ENCODE measurements at regions not wholly inside any gene's neighbourhood (a gene's known extent, or its start where the extent isn't known, plus 50 kb on each side); places are given as distances from the start of the nearest gene placed in this dataset.

DNA sequence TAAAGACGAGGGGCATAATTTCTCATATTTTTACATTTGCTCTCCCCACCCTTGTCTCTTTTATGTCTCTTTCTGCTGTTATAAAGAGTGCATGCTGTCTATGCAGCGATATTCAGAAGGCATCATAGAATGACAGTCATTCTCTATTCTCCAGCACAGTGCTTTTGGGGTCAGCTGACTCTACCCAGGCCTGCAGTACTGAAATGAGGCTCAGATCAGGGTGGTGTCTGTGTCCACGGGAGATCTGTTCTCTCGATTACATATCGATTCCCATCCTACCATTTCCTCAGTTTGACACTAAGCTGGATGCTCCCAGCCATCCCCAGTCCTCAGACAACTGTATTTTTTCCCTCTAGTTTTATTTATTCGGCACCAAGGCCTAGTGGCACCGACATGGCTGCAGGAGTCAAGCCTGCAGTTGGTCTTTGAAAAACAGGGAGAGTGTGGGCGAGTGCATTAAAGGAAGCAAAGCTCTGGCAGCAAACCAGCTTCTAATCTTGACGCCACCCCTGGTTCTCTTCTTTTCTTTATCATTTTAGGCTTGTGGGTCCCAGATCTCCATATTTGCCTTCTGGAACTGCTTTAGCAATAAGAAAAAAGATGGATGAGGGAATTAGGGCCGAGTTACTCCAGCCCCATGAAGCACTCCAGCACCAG is 71.6 kb upstream of the PICALM start:
- H3K9ac ChIP-seq (replicated peaks; ENCODE audit: extremely low read depth, insufficient read depth, low read length) = no peak overlapping the region
- BruUV-seq (replicated peaks) = no TSS peak
- no peaks in the 10 kb centered on the region for H3K9me3 ChIP-seq (replicated peaks; ENCODE audit: control insufficient read depth, insufficient read depth, low read length)
- CTCF ChIA-PET = interaction anchor here (0.6 to 1.3 kb wide), 2 partner anchors 9 to 53 kb away, joined by 3 read pairs; no protein-coding TSS in a partner anchor
- intact Hi-C loops (cut with micrococcal nuclease) = no loop called here
- POLR2A ChIA-PET = no interaction called here
- no peaks in the 10 kb centered on the region for H3K27me3 ChIP-seq (ENCODE audit: control insufficient read depth in 2 of 2, insufficient read depth in 2 of 2, low read length in 2 of 2)
- FAIRE-seq (no peak), DNase-seq (ENCODE audit: low read depth, low spot score) (no peak)
- H3K4me1 ChIP-seq (ENCODE audit: control insufficient read depth, extremely low read depth, insufficient read depth, low read length) = no peaks in the 10 kb centered on the region
- H3K9me1 ChIP-seq (replicated peaks; ENCODE audit: control insufficient read depth, extremely low read depth, insufficient read depth, low read length) = no peaks in the 10 kb centered on the region
- no peaks in the 10 kb centered on the region for H3K36me3 ChIP-seq (ENCODE audit: control insufficient read depth in 2 of 2, extremely low read depth in 1 of 2, insufficient read depth in 2 of 2, low read length in 2 of 2)
- no peak overlapping the region for H3K4me2 ChIP-seq (ENCODE audit: insufficient read depth, low read length)
- dilution Hi-C loops (cut with MboI; ENCODE audit: extremely low pct_ligation_motif_present, low sequenced_read_pairs) = no loop called here
- no peak overlapping the region for H2AFZ ChIP-seq (ENCODE audit: low read depth, low read length)
- no peaks in the 10 kb centered on the region for H3K79me2 ChIP-seq (ENCODE audit: control insufficient read depth, insufficient read depth, low read length)
- H3K27ac ChIP-seq (ENCODE audit: insufficient read depth, low read depth, low read length) = no peak overlapping the region
- H4K20me1 ChIP-seq (replicated peaks; ENCODE audit: control insufficient read depth, extremely low read depth, insufficient read depth, low read length) = no peaks in the 10 kb centered on the region
- TF ChIP-seq FOS (IDR thresholded peaks at IDR 0.05; ENCODE audit: borderline replicate concordance, insufficient read depth, low read length) (no peak), GATA2 (IDR thresholded peaks at IDR 0.05; ENCODE audit: insufficient read depth, insufficient read length, low read depth, low read length) (no peak), EZH2 (IDR thresholded peaks at IDR 0.05; ENCODE audit: borderline replicate concordance, low read depth, low read length, severe bottlenecking) (no peak), MYC (IDR thresholded peaks at IDR 0.05; ENCODE audit: low read depth, low read length) (no peak), POLR2AphosphoS5 (IDR thresholded peaks at IDR 0.05; ENCODE audit: insufficient read depth, low read depth, low read length) (no peak), CTCF (IDR thresholded peaks at IDR 0.05; ENCODE audit: extremely low read depth in 1 of 2, insufficient read depth in 1 of 2, low read depth in 1 of 2, low read length in 2 of 2) (no peak), POLR2A (IDR thresholded peaks at IDR 0.05; ENCODE audit: low read depth, low read length) (no peak), JUN (IDR thresholded peaks at IDR 0.05; ENCODE audit: borderline replicate concordance, insufficient read depth, insufficient read length, low read depth) (no peak), MAX (IDR thresholded peaks at IDR 0.05; ENCODE audit: insufficient read depth, insufficient read length) (no peak)
- no peak overlapping the region for H3K4me3 ChIP-seq (replicated peaks in 1 of 3; ENCODE audit: insufficient read depth in 1 of 3, low read depth in 1 of 3, low read length in 3 of 3)

Data from endothelial cell of umbilical vein (primary cell).